Loucy (cell line): ENCODE measurements at regions not wholly inside any gene's neighbourhood (a gene's known extent, or its start where the extent isn't known, plus 50 kb on each side); places are given as distances from the start of the nearest gene placed in this dataset.

Source experiments
- CTCF ChIP-seq: fragments of 200-600 bp; sonication (generic); conservative IDR thresholded peaks from 2 replicates; pipeline ENCODE4 v1.5.1; 2014; ENCODE audit warnings: mild to moderate bottlenecking, antibody characterized with exemption, low read length
- EZH2phosphoT487 ChIP-seq: fragments of 200-600 bp; IDR thresholded peaks from 2 replicates; pipeline ENCODE4 v1.6.1; 2018; ENCODE audit warnings: antibody characterized with exemption, mild to moderate bottlenecking, moderate library complexity, borderline replicate concordance

GRCh38 chr2:129712676-129712985, 266.8 kb upstream of the RAB6C start:
- TF ChIP-seq CTCF (no peak), EZH2phosphoT487 (no peak)
